Panc1 (cell line): ENCODE measurements at regions not wholly inside any gene's neighbourhood (a gene's known extent, or its start where the extent isn't known, plus 50 kb on each side); places are given as distances from the start of the nearest gene placed in this dataset.

ENCODE experiments used
- CTCF ChIP-seq: fragments of 450-650 bp; IDR thresholded peaks from 2 replicates; pipeline ENCODE4 v1.5.1; 2017; ENCODE audit warnings: mild to moderate bottlenecking
- POLR2AphosphoS5 ChIP-seq: IDR thresholded peaks from 2 replicates; pipeline ENCODE4 v1.6.1; 2012; ENCODE audit warnings: mild to moderate bottlenecking, low read depth, low read length, moderate library complexity
- REST ChIP-seq, 2 experiments: IDR thresholded peaks; 2 replicates each; pipeline ENCODE4 v1.6.1; 2011 to 2012; ENCODE audit warnings: low read depth in 2 of 2, control low read depth in 1 of 2, low read length in 1 of 2, mild to moderate bottlenecking in 1 of 2, moderate library complexity in 1 of 2; ENCODE audit not compliant: insufficient read depth in 1 of 2
- SIN3A ChIP-seq: IDR thresholded peaks from 2 replicates; pipeline ENCODE4 v1.6.1; 2012; ENCODE audit warnings: low read depth, mild to moderate bottlenecking, low read length, moderate library complexity, borderline replicate concordance; ENCODE audit not compliant: insufficient read depth
- TCF7L2 ChIP-seq: IDR thresholded peaks from 2 replicates; pipeline ENCODE4 v1.6.1; 2011; ENCODE audit warnings: mild to moderate bottlenecking, low read depth, low read length, inconsistent platforms

DNA sequence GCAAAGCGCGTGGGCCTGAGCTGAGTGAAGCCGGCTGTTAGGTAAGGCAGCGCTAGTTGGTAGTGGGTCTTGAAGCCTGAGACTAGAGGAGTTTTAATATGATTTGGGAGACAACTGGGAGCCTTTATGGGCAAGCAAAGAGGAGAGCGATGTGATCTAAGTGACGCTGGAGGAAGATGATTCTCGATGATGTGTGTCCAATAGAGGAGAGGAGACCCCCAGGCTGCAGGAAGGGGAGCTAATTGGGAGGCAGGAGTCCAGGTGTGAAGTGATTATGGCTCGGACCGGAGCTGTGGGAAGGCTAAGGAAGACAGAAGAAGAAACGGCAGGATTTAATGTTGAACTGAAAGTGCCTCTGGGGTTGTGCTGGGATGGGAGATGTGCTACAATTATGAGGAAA lies 482.9 kb upstream of the KIF2A start:
- TF ChIP-seq CTCF (no peak), TCF7L2 (no peak), POLR2AphosphoS5 (no peak), REST (IDR thresholded peaks at IDR 0.05; ENCODE audit: insufficient read depth in 1 of 2, low read depth in 2 of 2, low read length in 1 of 2) (no peak), SIN3A (no peak)
